Activated B cell treated with CpG ODN at 0.5 μM for 24 hours (primary cell): ENCODE measurements at regions not wholly inside any gene's neighbourhood (a gene's known extent, or its start where the extent isn't known, plus 50 kb on each side); places are given as distances from the start of the nearest gene placed in this dataset.

Source experiments
- ATAC-seq: fragments of 200-7000 bp; cut with Tn5 transposase; one replicate; pipeline ENCODE4 v1.10.0; 2021; ENCODE audit warnings: low read depth, mild to moderate bottlenecking, moderate library complexity
- CTCF ChIA-PET: fragments of 350-600 bp; sonication (Branson Sonifier 250); formaldehyde crosslinking; loops from one replicate; lab custom pipeline; 2021; ENCODE audit warnings: antibody characterized with exemption; lab: Charles Lee
- POLR2A ChIA-PET: fragments of 350-600 bp; sonication (Branson Sonifier 250); formaldehyde crosslinking; loops from one replicate; lab custom pipeline; 2021; ENCODE audit warnings: antibody characterized with exemption; lab: Charles Lee
- DNase-seq: peaks from one replicate; pipeline ENCODE4 v3.0.0; 2022
- H3K27ac Mint-ChIP-seq: one replicate; pipeline ENCODE4 v1.8.0; 2020; ENCODE audit warnings: mixed read lengths
- H3K27me3 Mint-ChIP-seq: one replicate; pipeline ENCODE4 v1.8.0; 2021; ENCODE audit warnings: mixed read lengths
- H3K36me3 Mint-ChIP-seq: one replicate; pipeline ENCODE4 v1.8.0; 2021; ENCODE audit warnings: low read depth, mixed read lengths
- H3K4me1 Mint-ChIP-seq: one replicate; pipeline ENCODE4 v1.8.0; 2021; ENCODE audit warnings: mixed read lengths
- H3K4me3 Mint-ChIP-seq: one replicate; pipeline ENCODE4 v1.8.0; 2020; ENCODE audit warnings: mild to moderate bottlenecking, mixed read lengths
- H3K9me3 Mint-ChIP-seq: one replicate; pipeline ENCODE4 v1.8.0; 2020; ENCODE audit warnings: mixed read lengths
- intact Hi-C: fragments of 100-400 bp; cut with micrococcal nuclease; formaldehyde crosslinking; loops from one replicate; pipeline ENCODE4 v1.15.1; 2024
- TF ChIP-seq, protein P1 (sequence below): fragments of 200-600 bp; IDR thresholded peaks from one replicate; pipeline ENCODE4 v1.8.0; 2022; ENCODE audit warnings: antibody characterized with exemption, mild to moderate bottlenecking

DNA sequence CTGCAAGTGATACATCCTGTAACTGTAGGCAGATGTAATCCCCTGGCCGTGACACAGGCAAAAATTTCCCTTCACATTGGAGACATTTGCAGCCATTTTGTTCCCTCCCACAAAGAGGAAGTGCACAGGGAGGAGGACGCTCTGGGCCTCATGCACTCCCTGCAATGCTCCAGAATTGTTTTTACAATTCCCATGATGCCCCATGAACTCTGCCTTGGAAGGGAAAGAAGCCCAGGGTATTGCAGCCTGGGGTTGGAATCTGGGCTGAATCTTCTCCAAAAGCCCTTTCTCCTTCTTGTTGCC is 491.7 kb downstream of the CCDC171 start:
- ATAC-seq = no peak
- Mint-ChIP-seq H3K36me3 (no peaks in the 10 kb centered on the region), H3K9me3 (no peaks in the 10 kb centered on the region), H3K4me1 (no peaks in the 10 kb centered on the region), H3K27ac (no peak overlapping the region), H3K4me3 (no peak overlapping the region), H3K27me3 (no peaks in the 10 kb centered on the region)
- intact Hi-C loops = no loop called here
- TF ChIP-seq, protein P1, sequence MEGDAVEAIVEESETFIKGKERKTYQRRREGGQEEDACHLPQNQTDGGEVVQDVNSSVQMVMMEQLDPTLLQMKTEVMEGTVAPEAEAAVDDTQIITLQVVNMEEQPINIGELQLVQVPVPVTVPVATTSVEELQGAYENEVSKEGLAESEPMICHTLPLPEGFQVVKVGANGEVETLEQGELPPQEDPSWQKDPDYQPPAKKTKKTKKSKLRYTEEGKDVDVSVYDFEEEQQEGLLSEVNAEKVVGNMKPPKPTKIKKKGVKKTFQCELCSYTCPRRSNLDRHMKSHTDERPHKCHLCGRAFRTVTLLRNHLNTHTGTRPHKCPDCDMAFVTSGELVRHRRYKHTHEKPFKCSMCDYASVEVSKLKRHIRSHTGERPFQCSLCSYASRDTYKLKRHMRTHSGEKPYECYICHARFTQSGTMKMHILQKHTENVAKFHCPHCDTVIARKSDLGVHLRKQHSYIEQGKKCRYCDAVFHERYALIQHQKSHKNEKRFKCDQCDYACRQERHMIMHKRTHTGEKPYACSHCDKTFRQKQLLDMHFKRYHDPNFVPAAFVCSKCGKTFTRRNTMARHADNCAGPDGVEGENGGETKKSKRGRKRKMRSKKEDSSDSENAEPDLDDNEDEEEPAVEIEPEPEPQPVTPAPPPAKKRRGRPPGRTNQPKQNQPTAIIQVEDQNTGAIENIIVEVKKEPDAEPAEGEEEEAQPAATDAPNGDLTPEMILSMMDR = no peak
- CTCF ChIA-PET = no interaction called here
- DNase-seq = no peak
- POLR2A ChIA-PET = no interaction called here

DNA sequence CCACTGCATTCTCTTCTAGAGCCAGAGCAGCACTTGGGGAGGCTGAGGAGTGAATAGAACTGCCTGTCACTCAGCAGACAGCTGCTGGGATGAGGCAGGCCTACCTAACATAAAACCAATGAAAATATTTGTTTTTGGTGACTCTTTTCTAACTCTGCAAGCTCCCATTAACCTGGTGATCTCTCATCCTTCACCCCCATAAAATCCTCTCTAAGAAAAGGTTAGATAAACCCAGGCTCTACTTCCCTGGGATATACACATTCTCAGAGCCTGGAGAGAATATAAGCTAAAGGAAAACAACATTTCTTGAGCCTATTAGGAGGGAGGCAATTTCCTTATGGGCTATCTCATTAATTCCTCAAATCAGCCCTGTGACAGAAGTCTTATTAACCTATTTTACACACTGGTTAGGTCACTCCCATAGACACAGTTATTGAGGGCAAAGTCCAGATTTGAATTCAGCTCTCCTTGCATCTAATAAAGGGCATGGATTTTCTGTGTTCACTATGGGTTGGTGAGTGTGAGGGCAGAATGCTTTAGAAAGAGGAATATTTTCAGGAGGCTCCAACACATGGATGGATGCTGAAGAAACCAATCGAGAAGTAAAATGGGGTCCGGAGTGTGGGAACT is 492.9 kb downstream of the CCDC171 start:
- CTCF ChIA-PET = no interaction called here
- H3K4me1 Mint-ChIP-seq = no peaks in the 10 kb centered on the region
- POLR2A ChIA-PET = no interaction called here
- ATAC-seq (no peak), DNase-seq (no peak)
- H3K9me3 Mint-ChIP-seq = no peaks in the 10 kb centered on the region
- H3K27ac Mint-ChIP-seq = no peak overlapping the region
- H3K36me3 Mint-ChIP-seq = no peaks in the 10 kb centered on the region
- H3K27me3 Mint-ChIP-seq = no peaks in the 10 kb centered on the region
- intact Hi-C loops = no loop called here
- TF ChIP-seq, protein P1 = no peak
- H3K4me3 Mint-ChIP-seq = no peak overlapping the region

DNA sequence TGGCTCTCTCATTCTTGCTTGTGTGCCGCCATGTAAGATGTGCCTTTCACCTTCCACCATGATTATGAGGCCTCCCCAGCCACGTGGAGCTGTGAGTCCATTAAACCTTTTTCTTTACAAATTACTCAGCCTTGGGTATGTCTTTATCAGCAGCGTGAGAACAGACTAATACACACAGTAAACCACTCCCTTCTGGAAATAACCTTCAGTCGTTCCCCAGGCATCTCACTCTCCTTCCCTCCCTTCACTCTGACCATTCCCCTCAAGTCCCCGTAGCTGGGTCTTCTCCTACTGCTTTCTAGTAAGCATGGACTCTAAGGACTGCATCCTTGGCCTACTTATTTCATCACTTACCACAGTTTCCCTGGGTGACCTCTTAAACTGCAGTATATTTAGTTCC is 493.9 kb downstream of the CCDC171 start:
- Mint-ChIP-seq H3K4me1 (no peaks in the 10 kb centered on the region), H3K36me3 (no peaks in the 10 kb centered on the region), H3K4me3 (no peak overlapping the region), H3K9me3 (no peaks in the 10 kb centered on the region), H3K27me3 (no peaks in the 10 kb centered on the region), H3K27ac (no peak overlapping the region)
- ATAC-seq = no peak
- intact Hi-C loops = no loop called here
- no peak for DNase-seq
- TF ChIP-seq, protein P1 = no peak
- ChIA-PET CTCF (no interaction called here), POLR2A (no interaction called here)

DNA sequence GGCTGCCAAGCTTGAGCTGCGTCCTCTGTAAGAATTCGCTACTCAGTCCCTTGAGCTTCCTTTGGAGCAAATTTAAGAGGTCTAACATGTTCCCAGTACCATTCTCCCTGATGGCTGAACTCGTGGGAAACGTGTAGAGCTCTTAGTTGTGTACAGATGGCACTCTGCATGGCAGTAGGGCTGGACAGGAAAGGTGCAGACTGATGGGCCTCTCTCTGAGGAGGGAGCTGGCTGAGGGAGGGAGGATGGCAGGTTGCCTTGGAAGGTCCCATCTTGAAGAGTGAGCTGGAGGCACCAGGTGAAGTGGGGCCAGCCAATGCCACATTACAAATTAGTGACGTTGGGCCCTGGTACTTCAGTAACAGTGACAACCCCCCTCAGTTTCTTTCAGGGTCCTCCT is 495.3 kb downstream of the CCDC171 start:
- DNase-seq (no peak), ATAC-seq (no peak)
- intact Hi-C loops = no loop called here
- H3K9me3 Mint-ChIP-seq = no peaks in the 10 kb centered on the region
- no peaks in the 10 kb centered on the region for H3K27me3 Mint-ChIP-seq
- TF ChIP-seq, protein P1 = no peak
- no peak overlapping the region for H3K27ac Mint-ChIP-seq
- no peaks in the 10 kb centered on the region for H3K4me1 Mint-ChIP-seq
- no peaks in the 10 kb centered on the region for H3K36me3 Mint-ChIP-seq
- H3K4me3 Mint-ChIP-seq = no peak overlapping the region
- POLR2A ChIA-PET = no interaction called here
- CTCF ChIA-PET = no interaction called here

DNA sequence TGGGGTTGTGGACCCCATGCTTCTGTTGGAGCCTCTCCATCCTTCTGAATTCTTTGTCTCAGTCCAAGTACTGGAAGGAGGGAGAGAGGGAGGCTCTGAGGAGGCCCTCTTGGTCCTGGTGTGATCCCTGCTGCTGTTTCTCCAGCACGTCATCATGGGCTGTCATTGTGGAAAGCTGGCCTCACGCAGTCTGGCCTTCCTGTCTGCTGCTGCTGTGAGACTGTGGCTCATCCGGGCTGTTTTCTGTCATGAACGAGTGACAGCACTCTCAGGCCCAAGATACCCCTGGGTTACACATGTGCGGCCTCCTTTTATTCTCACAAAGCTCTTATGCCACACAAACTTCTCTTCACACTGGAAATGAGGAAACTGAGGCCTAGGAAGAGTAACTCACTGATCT is 499.3 kb downstream of the CCDC171 start:
- Mint-ChIP-seq H3K9me3 (no peaks in the 10 kb centered on the region), H3K27ac (no peak overlapping the region), H3K4me1 (no peaks in the 10 kb centered on the region), H3K36me3 (no peaks in the 10 kb centered on the region), H3K4me3 (no peak overlapping the region), H3K27me3 (no peaks in the 10 kb centered on the region)
- TF ChIP-seq, protein P1 = no peak
- no peak for ATAC-seq
- intact Hi-C loops = no loop called here
- DNase-seq = no peak
- CTCF ChIA-PET = no interaction called here
- POLR2A ChIA-PET = no interaction called here
